SK-N-SH treated with all-trans-retinoic acid at 6 μM for 48 hours (cell line): ENCODE measurements at regions not wholly inside any gene's neighbourhood (a gene's known extent, or its start where the extent isn't known, plus 50 kb on each side); places are given as distances from the start of the nearest gene placed in this dataset.
A peak's percentile ranks its signal among the peaks of the same experiment; 100 is the strongest.

ENCODE experiments used
- ATAC-seq: fragments of 200-7000 bp; cut with Tn5 transposase; 3 replicates; pipeline ENCODE4 v1.9.1; 2020; ENCODE audit warnings: mild to moderate bottlenecking, moderate library complexity
- ARNTL ChIP-seq: fragments of 450-650 bp; formaldehyde crosslinking; IDR thresholded peaks from 2 replicates; pipeline ENCODE4 v1.5.0; 2020; ENCODE audit warnings: low read depth, mild to moderate bottlenecking, moderate library complexity, borderline replicate concordance
- BACH2 ChIP-seq: fragments of 250-450 bp; sonication (Bioruptor Pico); IDR thresholded peaks from 2 replicates; pipeline ENCODE4 v1.9.0; 2021; ENCODE audit warnings: mild to moderate bottlenecking, borderline replicate concordance
- CSDC2 ChIP-seq: fragments of 250-450 bp; sonication (Bioruptor Pico); IDR thresholded peaks from 2 replicates; pipeline ENCODE4 v1.5.0; 2020; ENCODE audit warnings: mild to moderate bottlenecking, moderate library complexity
- GLIS3 ChIP-seq: fragments of 250-450 bp; sonication (Bioruptor Pico); IDR thresholded peaks from 2 replicates; pipeline ENCODE4 v1.5.0; 2020; ENCODE audit warnings: mild to moderate bottlenecking, moderate library complexity
- ISL1 ChIP-seq: fragments of 250-450 bp; sonication (Bioruptor Pico); IDR thresholded peaks from 2 replicates; pipeline ENCODE4 v2.1.2; 2022; ENCODE audit warnings: mild to moderate bottlenecking, moderate library complexity
- PATZ1 ChIP-seq: fragments of 250-450 bp; sonication (Bioruptor Pico); IDR thresholded peaks from 2 replicates; pipeline ENCODE4 v1.8.0; 2020; ENCODE audit warnings: mild to moderate bottlenecking, moderate library complexity, borderline replicate concordance
- PPARA ChIP-seq: fragments of 250-450 bp; sonication (Bioruptor Pico); IDR thresholded peaks from 2 replicates; pipeline ENCODE4 v1.5.0; 2020; ENCODE audit warnings: mild to moderate bottlenecking, borderline replicate concordance
- RARB ChIP-seq: fragments of 250-450 bp; sonication (Bioruptor Pico); IDR thresholded peaks from 2 replicates; pipeline ENCODE4 v1.8.0; 2021; ENCODE audit warnings: mild to moderate bottlenecking, moderate library complexity
- SNAI2 ChIP-seq: fragments of 250-450 bp; sonication (Bioruptor Pico); IDR thresholded peaks from 2 replicates; pipeline ENCODE4 v1.5.0; 2020; ENCODE audit warnings: mild to moderate bottlenecking, moderate library complexity
- TCF4 ChIP-seq: fragments of 250-450 bp; sonication (Bioruptor Pico); IDR thresholded peaks from 2 replicates; pipeline ENCODE4 v1.8.0; 2021; ENCODE audit warnings: mild to moderate bottlenecking, moderate library complexity, borderline replicate concordance
- TOX ChIP-seq: fragments of 250-450 bp; sonication (Bioruptor Pico); IDR thresholded peaks from 2 replicates; pipeline ENCODE4 v1.8.0; 2021; ENCODE audit warnings: mild to moderate bottlenecking, moderate library complexity, borderline replicate concordance
- TSHZ2 ChIP-seq: fragments of 250-450 bp; sonication (Bioruptor Pico); IDR thresholded peaks from 2 replicates; pipeline ENCODE4 v1.5.0; 2020; ENCODE audit warnings: mild to moderate bottlenecking, moderate library complexity
- ZC3H10 ChIP-seq: fragments of 250-450 bp; sonication (Bioruptor Pico); IDR thresholded peaks from 2 replicates; pipeline ENCODE4 v1.5.1; 2021; ENCODE audit warnings: mild to moderate bottlenecking, moderate library complexity
- ZFP3 ChIP-seq: fragments of 250-450 bp; sonication (Bioruptor Pico); IDR thresholded peaks from 2 replicates; pipeline ENCODE4 v1.5.0; 2020; ENCODE audit warnings: mild to moderate bottlenecking, moderate library complexity
- ZNF565 ChIP-seq: fragments of 450-650 bp; formaldehyde crosslinking; conservative IDR thresholded peaks from 2 replicates; pipeline ENCODE4 v1.5.0; 2020; ENCODE audit warnings: low read depth, mild to moderate bottlenecking, moderate library complexity
- ZNF8 ChIP-seq: fragments of 450-650 bp; formaldehyde crosslinking; IDR thresholded peaks from 2 replicates; pipeline ENCODE4 v1.5.0; 2020; ENCODE audit warnings: mild to moderate bottlenecking, moderate library complexity
- TF ChIP-seq, protein P1 (sequence below): fragments of 250-450 bp; sonication (Bioruptor Pico); IDR thresholded peaks from 2 replicates; pipeline ENCODE4 v1.5.1; 2021; ENCODE audit warnings: mild to moderate bottlenecking, moderate library complexity
- TF ChIP-seq, protein P2 (sequence below): fragments of 250-450 bp; sonication (Bioruptor Pico); IDR thresholded peaks from 2 replicates; pipeline ENCODE4 v1.5.1; 2020; ENCODE audit warnings: low read depth, mild to moderate bottlenecking, moderate library complexity

DNA sequence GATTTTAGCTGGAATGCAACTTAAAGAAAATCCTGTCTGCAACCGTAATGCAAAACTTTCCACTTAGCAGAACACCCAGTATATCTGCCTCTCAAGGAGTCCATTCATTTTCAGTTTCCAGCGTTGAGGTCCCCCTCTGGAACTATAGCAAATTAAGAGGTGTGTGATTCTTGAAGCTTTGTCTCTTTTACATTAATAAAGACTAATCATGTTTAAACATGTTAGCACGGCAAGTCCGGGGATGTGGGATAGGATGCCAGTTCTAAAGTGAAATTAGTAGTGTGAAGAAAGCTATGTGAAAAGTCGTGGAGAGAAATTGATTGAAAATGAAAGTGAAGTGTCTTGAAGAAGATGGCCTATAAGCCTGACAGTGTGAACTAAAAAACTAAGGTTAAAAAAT is 429.1 kb downstream of the NR2F1-AS1 start:
- no peak for ATAC-seq
- no peak for TF ChIP-seq CSDC2 (CRISPR knock-in tag)
- no peak for TF ChIP-seq BACH2 (CRISPR knock-in tag)
- TF ChIP-seq ZNF8 (CRISPR knock-in tag): no peak
- TF ChIP-seq ZNF565 (CRISPR knock-in tag): no peak
- TF ChIP-seq TOX (CRISPR knock-in tag): no peak

DNA sequence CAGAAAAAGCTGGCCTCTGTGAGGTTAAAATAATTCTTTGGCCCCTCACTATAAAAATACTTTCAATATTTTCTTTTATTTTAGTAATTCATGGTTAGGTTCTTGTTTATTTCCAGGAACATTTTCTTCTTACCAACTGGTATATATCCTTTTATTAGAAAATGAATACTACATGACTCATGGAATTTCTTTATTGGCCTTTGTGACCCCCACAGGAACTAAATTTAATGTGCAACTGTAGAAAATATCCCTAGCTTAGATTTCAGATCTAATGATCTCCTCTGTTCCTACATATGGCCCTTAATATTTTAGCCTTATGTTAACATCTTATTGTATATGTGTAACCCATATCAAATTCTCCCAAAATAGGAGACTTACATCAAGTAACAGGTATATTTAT is 429.9 kb downstream of the NR2F1-AS1 start:
- ATAC-seq: peak; percentile 79

DNA sequence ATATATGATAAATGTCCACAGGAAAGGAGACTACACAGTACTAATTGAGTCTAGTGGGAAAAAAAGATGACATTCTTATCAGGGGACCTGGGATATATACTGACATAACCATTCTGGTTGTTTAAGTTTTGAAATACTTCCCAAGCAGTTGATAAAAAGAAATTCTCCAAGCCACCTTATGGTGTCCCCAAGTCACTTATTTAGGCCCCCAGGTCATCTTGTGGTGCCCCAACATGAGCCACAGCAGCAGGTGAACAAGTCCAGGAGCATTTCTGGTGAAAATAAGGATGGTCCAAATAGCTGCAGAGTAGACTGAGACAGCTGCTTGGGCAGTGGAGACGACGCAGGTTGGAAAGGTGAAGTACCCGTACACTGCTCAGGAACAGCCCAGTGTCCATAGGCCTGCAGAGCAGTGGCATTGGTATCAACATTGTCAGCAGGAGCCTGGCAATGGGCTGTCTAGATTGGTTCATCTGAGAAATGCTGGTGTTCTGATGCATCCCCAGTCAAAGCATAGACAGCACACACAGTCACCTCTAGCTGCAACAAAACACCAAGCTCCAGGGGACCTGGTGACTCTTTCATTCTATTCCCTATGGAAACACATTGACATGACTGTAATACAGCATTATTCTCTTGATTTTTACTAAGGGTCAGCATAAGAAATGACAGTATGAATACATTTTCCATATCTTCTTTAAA is 430.6 kb downstream of the NR2F1-AS1 start:
- peak; percentile 77 for ATAC-seq

More for the DNA sequence above, 429.9 kb downstream of the NR2F1-AS1 start:
- TF ChIP-seq, protein P1, sequence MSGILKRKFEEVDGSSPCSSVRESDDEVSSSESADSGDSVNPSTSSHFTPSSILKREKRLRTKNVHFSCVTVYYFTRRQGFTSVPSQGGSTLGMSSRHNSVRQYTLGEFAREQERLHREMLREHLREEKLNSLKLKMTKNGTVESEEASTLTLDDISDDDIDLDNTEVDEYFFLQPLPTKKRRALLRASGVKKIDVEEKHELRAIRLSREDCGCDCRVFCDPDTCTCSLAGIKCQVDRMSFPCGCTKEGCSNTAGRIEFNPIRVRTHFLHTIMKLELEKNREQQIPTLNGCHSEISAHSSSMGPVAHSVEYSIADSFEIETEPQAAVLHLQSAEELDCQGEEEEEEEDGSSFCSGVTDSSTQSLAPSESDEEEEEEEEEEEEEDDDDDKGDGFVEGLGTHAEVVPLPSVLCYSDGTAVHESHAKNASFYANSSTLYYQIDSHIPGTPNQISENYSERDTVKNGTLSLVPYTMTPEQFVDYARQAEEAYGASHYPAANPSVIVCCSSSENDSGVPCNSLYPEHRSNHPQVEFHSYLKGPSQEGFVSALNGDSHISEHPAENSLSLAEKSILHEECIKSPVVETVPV (CRISPR knock-in tag): no peak
- TF ChIP-seq PPARA (no peak), RARB (no peak), ZC3H10 (CRISPR knock-in tag) (no peak), GLIS3 (CRISPR knock-in tag) (no peak), CSDC2 (CRISPR knock-in tag) (no peak), PATZ1 (CRISPR knock-in tag) (no peak)
- TF ChIP-seq, all 23 proteins: peak for 0

More for the DNA sequence above, 430.6 kb downstream of the NR2F1-AS1 start:
- TF ChIP-seq SNAI2 (CRISPR knock-in tag) (no peak), ZFP3 (CRISPR knock-in tag) (no peak), ZC3H10 (CRISPR knock-in tag) (no peak), TCF4 (CRISPR knock-in tag) (no peak), ARNTL (CRISPR knock-in tag) (no peak), TSHZ2 (CRISPR knock-in tag) (no peak), TOX (CRISPR knock-in tag) (no peak), GLIS3 (CRISPR knock-in tag) (no peak), RARB (no peak), ZNF8 (CRISPR knock-in tag) (no peak), BACH2 (CRISPR knock-in tag) (no peak), ZNF565 (CRISPR knock-in tag) (no peak), ISL1 (CRISPR knock-in tag) (no peak)
- TF ChIP-seq, protein P1 (CRISPR knock-in tag): no peak
- TF ChIP-seq, protein P2, sequence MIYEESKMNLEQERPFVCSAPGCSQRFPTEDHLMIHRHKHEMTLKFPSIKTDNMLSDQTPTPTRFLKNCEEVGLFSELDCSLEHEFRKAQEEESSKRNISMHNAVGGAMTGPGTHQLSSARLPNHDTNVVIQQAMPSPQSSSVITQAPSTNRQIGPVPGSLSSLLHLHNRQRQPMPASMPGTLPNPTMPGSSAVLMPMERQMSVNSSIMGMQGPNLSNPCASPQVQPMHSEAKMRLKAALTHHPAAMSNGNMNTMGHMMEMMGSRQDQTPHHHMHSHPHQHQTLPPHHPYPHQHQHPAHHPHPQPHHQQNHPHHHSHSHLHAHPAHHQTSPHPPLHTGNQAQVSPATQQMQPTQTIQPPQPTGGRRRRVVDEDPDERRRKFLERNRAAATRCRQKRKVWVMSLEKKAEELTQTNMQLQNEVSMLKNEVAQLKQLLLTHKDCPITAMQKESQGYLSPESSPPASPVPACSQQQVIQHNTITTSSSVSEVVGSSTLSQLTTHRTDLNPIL (CRISPR knock-in tag): no peak
